Keratinocyte (primary cell): ENCODE measurements at regions not wholly inside any gene's neighbourhood (a gene's known extent, or its start where the extent isn't known, plus 50 kb on each side); places are given as distances from the start of the nearest gene placed in this dataset.

Experiments used
- DNase-seq: peaks from one replicate; pipeline ENCODE4 v3.0.0-alpha.2; 2011; ENCODE audit warnings: low read depth, missing footprints, low spot score
- FAIRE-seq: peaks from 2 replicates; lab custom pipeline; 2011; peaks lifted over from hg19 to GRCh38; lab: Jason Lieb, UNC
- H2AFZ ChIP-seq: 2 replicates; pipeline ENCODE4 v1.6.0; 2012; ENCODE audit warnings: low read length, control low read depth, inconsistent platforms; ENCODE audit not compliant: control insufficient read depth
- H3K27ac ChIP-seq: 2 replicates; pipeline ENCODE4 v1.5.1; 2011; ENCODE audit warnings: low read length; ENCODE audit not compliant: control insufficient read depth, insufficient read depth
- H3K27me3 ChIP-seq: 3 replicates; pipeline ENCODE4 v1.6.0; 2011; ENCODE audit warnings: low read length; ENCODE audit not compliant: control insufficient read depth, insufficient read depth; ENCODE audit errors: extremely low read depth
- H3K36me3 ChIP-seq, 2 experiments: 2 replicates in 1 of 2; 3 replicates in 1 of 2; pipeline ENCODE4 v1.5.1; 2011; ENCODE audit warnings: low read length in 2 of 2, mild to moderate bottlenecking in 1 of 2; ENCODE audit not compliant: control insufficient read depth in 2 of 2, insufficient read depth in 2 of 2; ENCODE audit errors: extremely low read depth in 1 of 2
- H3K4me1 ChIP-seq: 3 replicates; pipeline ENCODE4 v1.5.1; 2011; ENCODE audit warnings: low read length; ENCODE audit not compliant: control insufficient read depth, insufficient read depth; ENCODE audit errors: extremely low read depth
- H3K4me2 ChIP-seq: 3 replicates; pipeline ENCODE4 v1.6.0; 2011; ENCODE audit warnings: low read depth, low read length; ENCODE audit not compliant: control insufficient read depth, insufficient read depth; ENCODE audit errors: extremely low read depth
- H3K4me3 ChIP-seq, 3 experiments: fragments of 200-600 bp in 1 of 3; sonication (generic) in 1 of 3; 2 replicates in 2 of 3; 3 replicates in 1 of 3; pipeline ENCODE4 v1.5.1; 2011 to 2016; ENCODE audit warnings: low read length in 3 of 3, mild to moderate bottlenecking in 3 of 3, control low read depth in 2 of 3, inconsistent platforms in 1 of 3, low read depth in 1 of 3, mixed read lengths in 1 of 3, mixed run types in 1 of 3, moderate library complexity in 1 of 3; ENCODE audit not compliant: control insufficient read depth in 2 of 3, insufficient read depth in 2 of 3; ENCODE audit errors: extremely low read depth in 1 of 3
- H3K79me2 ChIP-seq: 2 replicates; pipeline ENCODE4 v1.6.0; 2012; ENCODE audit warnings: low read length; ENCODE audit not compliant: control insufficient read depth, insufficient read depth
- H3K9ac ChIP-seq: 3 replicates; pipeline ENCODE4 v1.6.0; 2011; ENCODE audit warnings: low read length; ENCODE audit not compliant: control insufficient read depth, insufficient read depth; ENCODE audit errors: extremely low read depth
- H3K9me1 ChIP-seq: 3 replicates; pipeline ENCODE4 v1.6.0; 2011; ENCODE audit warnings: low read length; ENCODE audit not compliant: control insufficient read depth, insufficient read depth; ENCODE audit errors: extremely low read depth
- H3K9me3 ChIP-seq: 2 replicates; pipeline ENCODE4 v1.5.1; 2012; ENCODE audit warnings: low read depth, low read length; ENCODE audit not compliant: control insufficient read depth
- H4K20me1 ChIP-seq: 3 replicates; pipeline ENCODE4 v1.6.0; 2011; ENCODE audit warnings: low read length; ENCODE audit not compliant: control insufficient read depth, insufficient read depth; ENCODE audit errors: extremely low read depth
- CTCF ChIP-seq, 3 experiments: IDR thresholded peaks in 1 of 3; conservative IDR thresholded peaks in 1 of 3; optimal IDR thresholded peaks in 1 of 3; 2 replicates in 2 of 3; 3 replicates in 1 of 3; pipeline versions ENCODE3 to v1.5.1; 2011; ENCODE audit warnings: low read length in 3 of 3, mild to moderate bottlenecking in 3 of 3, moderate library complexity in 2 of 3, control low read depth in 1 of 3, inconsistent platforms in 1 of 3; ENCODE audit not compliant: insufficient read depth in 2 of 3; ENCODE audit errors: extremely low read depth in 1 of 3
- EZH2 ChIP-seq: IDR thresholded peaks from one replicate; pipeline ENCODE4 v1.6.1; 2012; ENCODE audit warnings: inconsistent platforms, mild to moderate bottlenecking, low read length, moderate library complexity
- dilution Hi-C: fragments of 300-500 bp; cut with MboI; formaldehyde crosslinking; loops from one replicate; pipeline ENCODE4 v1.7.0; 2020; ENCODE audit warnings: low sequenced_read_pairs; ENCODE audit not compliant: extremely low pct_ligation_motif_present

DNA sequence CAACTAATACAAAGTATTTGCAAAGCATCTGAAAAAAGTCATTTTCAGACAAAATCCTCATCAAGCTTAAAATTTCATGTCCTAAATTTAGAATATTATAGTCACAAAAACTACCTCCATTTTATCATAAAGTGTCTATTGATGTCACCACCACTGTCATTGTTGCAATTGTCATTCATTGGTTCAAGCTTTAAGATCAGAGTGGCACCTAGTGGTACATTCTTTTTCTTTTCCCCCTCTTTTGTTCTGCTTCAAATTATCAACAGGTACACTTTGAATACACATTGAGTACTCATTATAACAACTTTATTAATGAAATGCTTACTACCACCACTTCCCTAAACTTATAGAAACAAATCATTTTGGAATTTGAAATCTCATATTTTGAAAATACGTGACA lies 379.8 kb downstream of the SEC23A start:
- dilution Hi-C loops = no loop called here
- DNase-seq = no peak

DNA sequence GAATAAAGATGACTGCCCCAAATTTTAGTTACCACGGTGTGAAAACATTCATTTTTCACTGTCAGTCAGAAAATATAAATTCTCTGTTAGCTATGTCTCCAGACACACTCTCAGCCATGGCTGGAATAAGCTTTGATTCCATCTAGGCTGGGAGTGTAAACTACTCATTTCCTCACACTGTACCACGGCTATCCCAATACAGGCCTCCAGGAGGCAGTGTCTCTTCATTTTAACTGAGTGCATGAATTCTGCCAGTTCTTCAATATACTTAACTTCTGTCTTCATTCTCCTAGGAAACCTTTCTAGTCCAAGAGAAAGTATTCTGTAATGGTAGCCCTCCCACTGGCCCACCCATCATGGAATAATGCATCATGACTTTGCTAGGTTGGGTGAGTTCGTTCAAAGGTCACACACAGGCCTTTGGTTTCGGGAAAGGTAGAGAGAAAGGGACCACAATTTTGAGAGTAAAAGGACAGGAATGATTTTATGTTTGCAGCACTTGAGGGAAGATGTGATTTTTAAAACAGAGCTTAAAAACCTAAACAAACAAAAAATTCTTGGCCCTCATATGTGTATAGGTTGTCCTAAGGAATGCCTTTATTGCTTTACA lies 381.1 kb downstream of the SEC23A start:
- no peak overlapping the region for H2AFZ ChIP-seq
- dilution Hi-C loops = no loop called here
- FAIRE-seq (peak; percentile 23), DNase-seq (no peak)
- no peaks in the 10 kb centered on the region for H3K27me3 ChIP-seq
- no peaks in the 10 kb centered on the region for H3K79me2 ChIP-seq
- H3K4me2 ChIP-seq = no peak overlapping the region
- H3K27ac ChIP-seq = no peak overlapping the region
- H3K4me3 ChIP-seq = no peak overlapping the region
- no peaks in the 10 kb centered on the region for H3K9me3 ChIP-seq
- no peaks in the 10 kb centered on the region for H3K36me3 ChIP-seq
- no peaks in the 10 kb centered on the region for H3K9me1 ChIP-seq
- H3K4me1 ChIP-seq = no peaks in the 10 kb centered on the region
- TF ChIP-seq EZH2 = no peak
- TF ChIP-seq CTCF (optimal IDR thresholded peaks at IDR 0.05 in 1 of 3, IDR thresholded peaks at IDR 0.05 in 1 of 3, conservative IDR thresholded peaks at IDR 0.05 in 1 of 3; ENCODE audit: extremely low read depth in 1 of 3, insufficient read depth in 2 of 3, low read length in 3 of 3) = peak; percentile 76 to 87 (median 79)
- H4K20me1 ChIP-seq = no peaks in the 10 kb centered on the region
- H3K9ac ChIP-seq = no peak overlapping the region

More for the DNA sequence above, 379.8 kb downstream of the SEC23A start:
- H3K9me1 ChIP-seq = no peaks in the 10 kb centered on the region
- no peak overlapping the region for H3K9ac ChIP-seq
- H4K20me1 ChIP-seq = no peaks in the 10 kb centered on the region
- no peak overlapping the region for H3K4me3 ChIP-seq
- H3K79me2 ChIP-seq = no peaks in the 10 kb centered on the region
- TF ChIP-seq CTCF (optimal IDR thresholded peaks at IDR 0.05 in 1 of 3, IDR thresholded peaks at IDR 0.05 in 1 of 3, conservative IDR thresholded peaks at IDR 0.05 in 1 of 3; ENCODE audit: extremely low read depth in 1 of 3, insufficient read depth in 2 of 3, low read length in 3 of 3) (no peak), EZH2 (no peak)
- H3K27me3 ChIP-seq = no peaks in the 10 kb centered on the region
- FAIRE-seq = no peak
- H3K36me3 ChIP-seq = no peaks in the 10 kb centered on the region
- H3K4me2 ChIP-seq = no peak overlapping the region
- no peak overlapping the region for H3K27ac ChIP-seq
- no peaks in the 10 kb centered on the region for H3K4me1 ChIP-seq
- no peaks in the 10 kb centered on the region for H3K9me3 ChIP-seq
- no peak overlapping the region for H2AFZ ChIP-seq
